Upper lobe of left lung (tissue), 4 donors: ENCODE measurements at regions not wholly inside any gene's neighbourhood (a gene's known extent, or its start where the extent isn't known, plus 50 kb on each side); places are given as distances from the start of the nearest gene placed in this dataset.

Experiments used
- POLR2A ChIP-seq, 4 donors: fragments of 450-650 bp; IDR thresholded peaks; one replicate each; pipeline ENCODE4 v1.5.1; 2016 to 2017; ENCODE audit warnings: antibody characterized with exemption in 4 of 4, mild to moderate bottlenecking in 2 of 4
- POLR2AphosphoS5 ChIP-seq, 2 donors: sonication (generic); formaldehyde crosslinking; IDR thresholded peaks; one replicate each; pipeline ENCODE4 v1.5.1; 2017; ENCODE audit warnings: antibody characterized with exemption in 2 of 2
- TF ChIP-seq, protein P1 (sequence below), 6 experiments: fragments of 450-650 bp in 4 of 6; fragments of 200-600 bp in 2 of 6; sonication (generic) in 2 of 6; IDR thresholded peaks; one replicate each; pipeline ENCODE4 v1.5.1; 2016 to 2019; ENCODE audit warnings: antibody characterized with exemption in 6 of 6

DNA sequence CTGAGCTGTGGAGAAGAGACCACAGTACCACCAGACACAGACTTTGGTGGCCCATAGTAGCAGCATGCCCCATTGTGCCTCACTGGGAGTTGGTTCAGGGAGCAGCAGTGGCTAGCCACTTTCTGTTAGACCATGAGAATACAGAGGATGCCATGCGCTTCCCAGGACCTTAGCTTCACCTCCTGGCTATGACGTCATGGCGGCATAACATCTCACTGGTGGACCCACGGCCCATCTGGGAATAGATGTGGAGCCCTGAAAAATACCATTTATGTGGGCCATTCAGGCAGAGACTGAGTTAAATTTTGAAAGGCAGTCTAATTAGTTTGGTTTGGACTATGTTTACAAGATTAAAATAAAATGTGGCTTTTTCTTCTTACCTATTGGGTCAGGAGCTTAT is 55.1 kb upstream of the NMD3 start:
- TF ChIP-seq POLR2A (IDR thresholded peaks at IDR 0.05) = no peak
- no peak for TF ChIP-seq POLR2AphosphoS5 (IDR thresholded peaks at IDR 0.05)
- TF ChIP-seq, protein P1, sequence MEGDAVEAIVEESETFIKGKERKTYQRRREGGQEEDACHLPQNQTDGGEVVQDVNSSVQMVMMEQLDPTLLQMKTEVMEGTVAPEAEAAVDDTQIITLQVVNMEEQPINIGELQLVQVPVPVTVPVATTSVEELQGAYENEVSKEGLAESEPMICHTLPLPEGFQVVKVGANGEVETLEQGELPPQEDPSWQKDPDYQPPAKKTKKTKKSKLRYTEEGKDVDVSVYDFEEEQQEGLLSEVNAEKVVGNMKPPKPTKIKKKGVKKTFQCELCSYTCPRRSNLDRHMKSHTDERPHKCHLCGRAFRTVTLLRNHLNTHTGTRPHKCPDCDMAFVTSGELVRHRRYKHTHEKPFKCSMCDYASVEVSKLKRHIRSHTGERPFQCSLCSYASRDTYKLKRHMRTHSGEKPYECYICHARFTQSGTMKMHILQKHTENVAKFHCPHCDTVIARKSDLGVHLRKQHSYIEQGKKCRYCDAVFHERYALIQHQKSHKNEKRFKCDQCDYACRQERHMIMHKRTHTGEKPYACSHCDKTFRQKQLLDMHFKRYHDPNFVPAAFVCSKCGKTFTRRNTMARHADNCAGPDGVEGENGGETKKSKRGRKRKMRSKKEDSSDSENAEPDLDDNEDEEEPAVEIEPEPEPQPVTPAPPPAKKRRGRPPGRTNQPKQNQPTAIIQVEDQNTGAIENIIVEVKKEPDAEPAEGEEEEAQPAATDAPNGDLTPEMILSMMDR (IDR thresholded peaks at IDR 0.05) = no peak
